SKM-1 treated with dmso at 0.1 percent for 144 hours (cell line): ENCODE measurements at regions not wholly inside any gene's neighbourhood (a gene's known extent, or its start where the extent isn't known, plus 50 kb on each side); places are given as distances from the start of the nearest gene placed in this dataset.

Experiments used
- DNase-seq: peaks from one replicate; lab custom pipeline; 2025; ENCODE audit not compliant: unreplicated experiment; lab: John Stamatoyannopoulos, UW

DNA sequence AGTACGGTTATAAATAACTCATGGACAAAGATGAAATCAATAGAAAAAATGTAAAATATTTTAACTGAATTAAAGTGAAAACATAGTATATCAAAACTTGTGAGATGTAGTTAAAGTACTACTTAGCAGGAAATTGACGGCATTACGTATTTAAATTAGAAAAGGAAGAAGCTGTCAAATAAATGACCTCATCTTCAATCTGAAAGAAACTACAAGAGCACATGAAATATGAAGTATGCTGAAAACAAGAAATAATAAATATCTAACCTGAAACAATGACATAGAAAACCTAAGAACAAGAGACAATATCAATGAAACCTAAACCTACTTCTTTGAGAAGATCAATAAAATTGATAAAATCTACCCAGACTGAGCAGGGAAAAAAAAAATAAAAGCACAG, 122.2 kb upstream of the PDE4B start:
- no peak for DNase-seq

DNA sequence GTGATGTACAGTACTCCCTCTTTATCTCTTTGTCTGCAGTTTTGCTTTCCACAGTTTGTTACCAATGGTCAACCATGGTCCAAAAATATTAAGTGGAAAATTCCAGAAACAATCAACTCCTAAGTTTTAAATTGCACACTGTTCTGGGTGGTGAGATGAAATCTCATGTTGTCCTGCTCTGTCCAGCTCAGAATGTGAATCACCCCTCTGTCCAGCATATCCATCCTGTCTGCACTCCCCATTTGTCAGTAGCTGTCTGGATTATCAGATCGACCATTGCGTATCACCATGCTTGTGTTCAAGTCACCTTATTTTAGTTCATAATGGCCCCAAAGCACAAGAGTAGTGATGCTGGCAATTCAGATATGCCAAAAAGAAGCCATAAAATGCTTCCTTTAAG, 118.2 kb upstream of the PDE4B start:
- DNase-seq: no peak

DNA sequence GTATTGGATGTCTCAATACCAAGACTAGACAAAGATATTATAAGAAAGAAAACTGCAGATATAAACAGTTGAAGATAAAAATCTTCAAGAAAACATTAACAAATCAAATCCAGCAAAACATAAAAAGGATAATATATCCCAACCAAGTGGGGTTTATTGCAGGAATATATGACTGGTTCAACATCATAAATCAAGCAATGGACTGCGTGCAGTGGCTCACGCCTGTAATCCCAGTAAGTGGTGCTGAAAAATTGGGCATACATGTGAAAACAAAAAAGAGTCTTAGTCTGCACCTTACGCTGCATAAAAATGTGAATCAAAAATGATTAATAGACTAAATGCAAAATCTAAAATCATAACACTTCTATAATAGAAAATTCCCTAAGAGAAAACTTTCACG, 112.9 kb upstream of the PDE4B start:
- no peak for DNase-seq

DNA sequence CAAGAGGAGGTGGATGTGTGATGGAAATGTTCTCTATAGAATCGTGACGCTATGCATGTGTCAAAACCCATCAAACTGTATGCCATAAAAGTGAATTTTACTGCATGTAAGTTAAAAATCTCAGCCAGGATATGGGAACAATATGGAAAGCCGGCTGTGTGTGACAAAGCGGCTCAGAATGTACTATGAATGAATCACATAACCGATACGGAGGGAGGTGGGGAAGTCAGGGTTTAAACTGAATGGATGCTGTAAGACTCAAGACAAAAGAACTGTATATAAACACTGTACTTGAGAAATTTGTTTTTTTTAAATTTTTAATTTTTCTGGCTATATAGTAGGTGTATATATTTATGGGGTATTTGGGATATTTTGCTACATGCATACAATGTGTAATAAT, 111.6 kb upstream of the PDE4B start:
- DNase-seq: no peak

DNA sequence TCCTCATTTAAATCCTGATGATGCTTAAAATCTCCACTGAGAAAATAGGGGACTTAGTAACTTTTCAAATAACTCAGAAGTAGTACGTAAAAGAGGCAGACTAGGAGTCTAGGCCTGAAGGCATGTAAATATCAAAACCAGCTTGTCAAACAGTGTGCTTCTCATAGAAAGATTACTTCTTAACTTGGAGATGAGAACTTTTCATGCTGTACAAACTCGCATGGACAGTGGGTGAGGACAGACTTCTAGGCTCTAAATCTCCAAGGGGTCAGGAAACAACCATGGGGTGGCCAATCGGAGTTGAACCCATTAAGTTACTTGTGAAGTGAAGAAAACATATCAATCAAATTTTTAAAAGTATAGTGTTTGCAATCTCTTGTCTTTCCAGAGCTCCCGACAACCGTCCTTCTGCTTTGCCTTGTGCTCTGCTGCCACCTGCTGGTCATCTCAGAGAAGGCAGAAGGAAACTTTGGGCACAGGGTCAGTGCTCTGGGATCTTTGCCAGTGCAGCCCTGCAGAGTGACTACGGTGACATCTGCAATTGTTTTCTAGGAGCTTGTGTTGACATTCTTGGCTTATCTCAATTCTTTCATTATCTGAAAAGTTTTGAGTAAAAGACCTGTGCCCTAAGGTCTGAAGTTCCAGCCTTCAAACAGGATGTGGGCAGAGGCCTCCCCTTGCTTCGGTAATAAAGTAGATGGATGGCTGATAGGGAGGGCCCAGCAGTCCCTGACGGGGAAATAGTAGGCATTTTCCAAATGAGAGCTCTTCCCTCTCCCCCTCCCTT, 105.1 kb upstream of the PDE4B start:
- DNase-seq: peak; percentile 72

DNA sequence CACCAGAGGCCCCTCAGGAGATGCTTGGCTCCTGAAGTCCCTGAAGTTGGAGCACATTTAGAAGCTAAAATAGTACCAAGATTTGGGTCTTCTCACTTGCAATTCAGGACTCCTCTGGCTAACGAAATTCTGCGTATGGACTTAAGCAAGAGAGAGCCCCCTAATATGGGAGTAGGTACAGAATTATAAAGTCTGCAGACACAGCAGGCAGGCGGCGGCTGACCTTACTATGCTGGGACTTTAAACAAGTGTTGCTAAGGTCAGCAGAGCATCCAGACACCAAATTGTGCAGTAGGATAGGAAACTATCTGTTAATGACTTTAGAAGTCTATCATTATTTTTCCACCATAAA, 104.5 kb upstream of the PDE4B start:
- no peak for DNase-seq

DNA sequence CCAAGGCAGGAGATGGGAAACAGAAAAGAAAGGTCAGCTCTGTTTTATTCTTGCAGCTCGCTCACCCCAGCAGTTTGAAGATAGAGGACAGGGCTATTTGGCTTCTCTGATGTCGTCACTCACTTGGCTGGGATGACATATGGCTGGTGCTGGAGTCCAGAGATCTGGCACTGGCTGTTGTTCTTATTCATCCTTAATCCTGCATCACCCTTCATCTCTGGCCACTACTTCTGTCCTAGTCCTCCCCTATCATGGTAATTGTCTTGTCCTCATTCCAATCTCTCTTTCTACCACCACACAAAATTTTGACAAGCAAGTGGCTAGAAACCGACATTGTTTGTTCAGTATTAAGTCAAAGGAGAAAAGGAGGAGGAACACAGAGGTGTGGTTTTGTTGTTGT, 103.8 kb upstream of the PDE4B start:
- no peak for DNase-seq

DNA sequence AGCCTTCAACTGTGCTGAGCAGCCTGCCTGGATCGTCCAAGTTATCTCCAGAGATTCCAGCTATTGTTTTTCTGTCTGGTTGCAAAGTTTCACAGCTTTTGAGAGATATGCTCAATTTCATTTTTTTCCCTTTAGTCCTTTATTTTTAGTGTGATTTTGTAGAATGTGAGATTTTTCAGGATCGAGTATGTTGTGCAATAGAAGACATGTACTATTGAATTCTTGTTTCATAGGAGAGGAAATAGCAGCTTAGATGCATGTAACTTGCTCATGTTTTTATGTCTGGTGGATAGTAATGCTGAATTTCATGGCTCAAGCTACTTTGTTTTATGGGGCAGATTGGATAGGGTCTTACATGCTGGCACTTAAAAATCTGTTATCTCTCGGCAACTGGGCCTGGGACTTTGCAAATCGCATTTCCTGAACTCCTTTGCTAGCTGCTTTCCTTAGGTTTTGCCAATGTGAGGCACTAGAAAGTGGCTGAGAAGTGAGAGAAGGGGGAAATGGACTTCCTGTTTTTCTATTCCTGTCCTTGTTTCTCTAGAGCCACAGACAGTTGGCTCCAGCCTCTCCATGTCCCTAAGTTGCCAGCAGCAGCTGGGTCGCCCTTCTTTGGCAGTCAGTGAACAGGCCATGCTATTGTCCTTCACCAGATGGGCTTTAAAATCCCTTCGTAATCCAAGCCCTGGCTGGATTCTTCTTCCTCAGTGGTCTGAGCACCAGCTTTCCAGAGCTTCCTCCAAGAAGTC, 101.4 kb upstream of the PDE4B start:
- peak; percentile 38 for DNase-seq

DNA sequence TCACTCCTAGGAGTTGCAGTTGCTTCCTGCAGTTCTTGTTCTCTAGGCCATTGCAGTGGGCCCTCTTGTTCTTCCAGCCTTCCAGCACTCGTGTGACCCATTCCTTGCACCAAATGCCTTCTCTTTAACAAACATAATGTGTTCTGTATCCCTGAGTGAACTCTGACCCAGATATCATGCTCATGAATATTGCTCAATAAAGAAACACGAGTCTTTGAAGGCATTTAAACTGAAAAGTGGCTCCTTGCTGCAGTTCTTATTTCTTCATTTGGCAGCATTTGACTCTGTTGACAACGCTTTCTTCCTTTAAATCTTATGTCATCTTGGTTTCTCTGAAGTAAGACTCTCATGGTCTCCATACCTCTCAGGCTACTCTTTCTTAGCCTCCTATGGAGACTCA, 100.7 kb upstream of the PDE4B start:
- no peak for DNase-seq

DNA sequence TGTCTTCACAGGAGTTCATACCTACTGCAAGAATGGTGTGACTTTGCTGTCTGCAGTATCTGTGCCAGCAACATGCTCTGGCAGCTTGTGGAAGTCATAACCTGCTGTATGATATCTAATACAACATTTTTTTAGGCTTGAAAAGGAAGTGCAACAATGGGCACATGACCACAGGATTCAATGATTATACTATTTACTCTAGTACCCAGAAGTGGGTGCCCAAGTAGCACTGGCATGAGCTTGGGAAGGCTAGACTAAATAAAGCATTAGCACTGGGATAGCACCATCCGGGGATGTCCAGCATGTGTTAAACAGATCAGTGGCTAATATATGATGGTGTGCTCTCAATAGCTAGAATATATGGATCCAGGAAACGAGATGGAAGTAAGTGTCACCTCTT, 98.6 kb upstream of the PDE4B start:
- no peak for DNase-seq

DNA sequence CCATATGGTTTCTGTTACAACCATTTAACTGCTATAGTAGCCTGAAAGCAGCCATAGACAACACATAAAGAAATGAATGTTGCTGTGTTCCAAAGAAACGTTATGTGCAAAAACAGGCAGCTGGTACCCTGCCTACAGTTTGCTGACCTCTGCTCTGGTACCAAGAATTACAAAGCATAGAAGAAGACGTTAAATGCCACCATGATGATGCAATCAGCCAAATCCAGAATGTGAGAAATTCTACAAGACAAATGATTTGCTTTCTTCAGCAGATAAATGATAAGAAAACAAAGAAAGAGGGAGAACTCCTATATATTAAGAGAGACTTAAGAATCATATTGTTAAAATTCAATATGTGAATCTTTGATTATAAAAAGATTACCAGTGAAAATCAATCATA, 97.8 kb upstream of the PDE4B start:
- no peak for DNase-seq

DNA sequence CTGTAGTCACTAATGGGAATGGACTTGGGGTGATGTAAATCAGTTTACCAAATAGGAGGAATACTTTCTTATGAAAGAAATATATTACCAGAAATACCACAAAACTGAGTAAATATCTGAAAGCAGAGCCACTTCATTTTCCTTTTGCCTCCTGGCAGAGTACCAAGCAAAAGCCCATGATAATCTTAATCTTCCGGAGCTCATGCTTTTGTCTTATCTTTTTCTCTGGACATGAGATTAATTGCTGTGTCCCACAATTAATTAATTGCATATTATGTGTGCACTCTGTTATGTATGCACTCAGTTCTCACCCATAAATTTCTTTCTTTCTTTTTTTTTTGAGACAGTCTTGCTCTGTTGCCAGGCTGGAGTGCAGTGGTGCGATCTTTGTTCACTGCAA, 94.1 kb upstream of the PDE4B start:
- DNase-seq: no peak

DNA sequence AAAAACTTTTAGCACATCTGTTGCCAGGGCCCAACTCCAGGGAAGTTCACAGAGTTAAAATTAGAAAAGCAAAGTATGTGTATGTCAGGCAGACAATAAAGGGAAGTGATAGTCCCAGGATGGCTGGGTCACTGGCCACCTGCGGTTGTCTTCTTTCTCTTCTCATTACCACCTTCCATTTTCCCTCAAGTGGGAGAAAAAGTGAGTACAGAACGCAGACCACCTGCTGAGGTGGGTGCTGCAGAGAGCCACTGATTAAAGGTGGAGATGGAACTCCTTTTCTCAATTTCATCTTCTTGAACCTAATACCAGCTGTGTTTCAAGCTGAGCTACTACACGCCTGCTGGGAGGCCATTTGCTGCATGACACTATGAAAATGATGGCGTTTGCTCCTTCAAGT, 88.8 kb upstream of the PDE4B start:
- DNase-seq: no peak

DNA sequence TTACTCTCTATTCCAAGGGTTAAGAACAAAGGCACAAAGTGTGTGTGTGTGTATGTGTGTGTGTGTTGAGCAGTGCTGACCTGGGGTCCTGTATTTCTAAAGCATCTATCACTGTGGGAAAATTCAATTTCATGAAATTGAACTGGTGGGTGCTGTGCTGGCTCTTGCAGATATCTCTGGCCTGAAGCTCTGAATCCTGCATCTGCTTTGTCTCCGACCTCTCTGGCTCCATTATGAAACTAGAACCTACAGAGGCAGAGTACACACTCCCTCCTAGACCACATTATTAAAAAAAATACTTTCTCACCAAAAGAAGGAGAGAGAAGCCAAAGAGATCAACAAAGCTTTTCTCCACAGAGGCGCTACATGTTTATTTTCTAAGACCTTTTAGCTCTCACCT, 88.4 kb upstream of the PDE4B start:
- no peak for DNase-seq

DNA sequence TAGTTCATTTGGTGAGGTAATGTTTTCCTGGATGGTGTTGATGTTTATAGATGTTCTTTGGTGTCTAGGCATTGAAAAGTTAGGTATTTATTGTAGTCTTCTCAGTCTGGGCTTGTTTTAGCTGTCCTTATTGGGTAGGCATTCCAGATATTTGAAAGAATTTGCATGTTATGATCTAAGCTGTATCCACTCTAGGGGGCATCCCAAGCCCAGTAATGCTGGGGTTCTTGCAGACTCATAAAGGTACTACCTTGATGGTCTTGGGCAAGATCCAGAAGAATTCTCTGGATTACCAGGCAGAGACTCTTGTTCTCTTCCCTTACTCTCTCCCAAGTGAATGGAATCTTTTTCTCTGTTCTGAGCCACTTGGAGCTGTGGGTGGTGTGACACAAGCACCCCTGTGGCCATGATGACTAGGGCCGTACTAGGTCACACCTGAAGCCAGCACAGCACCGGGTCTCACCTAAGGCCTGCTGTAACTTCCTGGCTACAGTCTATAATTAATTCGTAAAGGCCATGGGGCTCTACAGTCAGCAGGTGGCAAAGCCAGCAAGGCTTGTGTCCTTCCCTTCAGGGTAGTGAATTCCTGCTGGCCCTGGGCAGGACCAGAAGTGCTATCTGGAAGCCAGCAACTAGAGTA, 74.8 kb upstream of the PDE4B start:
- no peak for DNase-seq

DNA sequence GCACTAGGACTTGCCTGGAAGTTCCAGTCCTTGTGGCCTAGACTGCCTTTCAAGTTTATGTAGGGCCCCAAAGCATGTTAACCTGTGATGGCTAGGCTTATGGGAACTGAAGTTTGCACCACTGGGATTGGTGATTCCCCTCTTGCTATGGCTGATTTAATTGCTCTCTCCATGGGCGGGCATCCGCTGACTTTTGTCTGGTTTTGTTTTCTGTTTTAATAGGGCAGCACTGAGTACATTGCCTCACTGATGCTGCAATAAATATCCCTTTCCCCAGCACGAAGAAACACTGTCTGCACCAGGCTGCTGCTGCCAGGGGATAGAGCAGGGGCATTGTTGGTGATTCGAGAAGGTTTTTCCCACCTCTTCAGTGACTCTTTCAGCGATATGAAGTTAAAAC, 73.3 kb upstream of the PDE4B start:
- no peak for DNase-seq

DNA sequence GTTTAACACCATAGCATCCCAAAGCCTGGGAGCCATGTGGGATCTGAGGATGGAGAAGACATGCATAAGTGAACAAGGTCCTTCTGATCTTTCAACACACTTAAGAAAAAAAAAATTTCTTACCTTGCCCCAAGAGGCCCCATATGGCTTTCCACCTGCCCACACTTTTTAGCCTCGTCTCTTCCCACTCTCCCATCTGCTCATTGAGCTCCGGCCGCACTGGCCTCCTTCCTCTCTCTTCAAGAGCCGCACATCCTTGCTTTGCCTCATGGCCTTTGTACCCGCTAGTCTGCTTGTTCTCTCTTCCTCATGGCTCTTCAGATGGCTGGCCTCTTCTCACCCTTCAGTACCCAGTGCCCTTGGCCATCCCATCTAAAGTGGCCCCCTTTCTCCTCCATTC, 70.2 kb upstream of the PDE4B start:
- no peak for DNase-seq

DNA sequence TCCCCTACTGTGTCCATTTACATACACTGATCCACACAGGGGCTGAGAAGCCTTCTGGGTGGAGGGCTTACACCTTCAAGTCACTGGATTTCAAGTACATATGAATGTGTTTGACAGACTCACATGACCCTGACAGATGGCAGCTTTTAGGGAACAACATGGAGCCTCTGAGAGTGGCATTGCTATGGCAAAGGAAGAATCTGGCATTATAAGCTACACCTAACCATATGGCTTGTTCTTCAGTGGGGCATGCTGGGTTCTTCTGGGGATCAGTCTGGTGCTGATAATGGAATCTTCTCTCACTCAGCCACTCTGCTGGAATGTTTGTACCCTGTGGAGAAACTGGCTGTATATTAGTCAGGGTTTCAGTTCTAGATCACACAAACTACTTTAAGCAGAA, 68.5 kb upstream of the PDE4B start:
- DNase-seq: no peak

DNA sequence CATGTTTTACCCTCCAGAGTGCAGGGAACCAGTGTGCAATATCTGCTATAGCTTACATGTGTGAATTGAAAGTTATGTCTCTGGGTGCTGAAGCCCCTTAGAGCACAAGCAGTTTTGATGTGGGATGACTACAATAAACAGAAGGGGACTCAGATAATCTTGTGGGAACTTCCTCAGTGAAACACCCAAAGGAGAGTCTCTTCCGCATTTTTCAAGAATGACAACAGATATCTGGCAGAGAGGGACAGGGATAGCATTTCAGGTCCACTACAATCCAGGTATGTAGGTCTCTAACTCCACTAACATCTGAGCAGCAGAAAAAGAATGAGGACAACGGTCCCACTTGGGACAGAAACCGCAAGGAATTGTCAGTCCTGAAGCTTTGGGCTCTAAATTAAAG, 67.6 kb upstream of the PDE4B start:
- DNase-seq: no peak

DNA sequence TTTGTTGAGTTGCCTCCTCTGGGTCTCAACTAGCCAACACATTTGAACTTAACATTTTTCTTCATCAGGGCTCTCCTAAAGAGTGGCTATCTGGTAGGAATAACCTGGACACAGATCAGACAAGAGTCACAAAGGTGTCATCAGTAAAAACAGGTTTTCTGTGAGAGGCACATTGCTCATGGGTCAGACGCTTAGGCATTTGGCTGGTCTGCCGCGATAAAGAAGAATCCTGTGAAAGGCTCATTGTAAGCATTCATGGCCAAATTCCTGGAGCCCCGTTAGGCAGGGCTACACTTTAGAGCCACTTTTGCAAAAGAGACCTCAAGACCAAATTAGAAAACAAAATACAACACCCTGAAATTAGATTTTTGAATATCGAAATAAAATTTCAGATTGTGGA, 64.2 kb upstream of the PDE4B start:
- no peak for DNase-seq

DNA sequence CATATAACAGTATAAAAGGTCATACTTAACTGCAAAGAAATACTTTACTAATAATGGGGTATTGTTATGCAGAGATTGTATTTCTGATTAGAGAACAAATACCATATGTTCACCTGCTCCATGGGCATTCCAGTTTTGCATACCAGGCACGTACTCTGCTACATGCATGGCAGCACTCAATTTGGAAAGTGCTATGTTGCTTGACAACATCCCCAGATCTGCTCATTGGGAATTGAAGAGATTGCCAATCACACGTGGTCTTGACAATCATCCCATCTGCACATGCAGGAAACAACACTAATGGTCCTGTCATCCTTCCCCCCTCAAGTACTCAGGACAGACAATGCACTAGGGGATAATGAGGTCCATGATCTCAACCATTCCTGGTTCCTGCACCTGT, 63.4 kb upstream of the PDE4B start:
- DNase-seq: no peak

DNA sequence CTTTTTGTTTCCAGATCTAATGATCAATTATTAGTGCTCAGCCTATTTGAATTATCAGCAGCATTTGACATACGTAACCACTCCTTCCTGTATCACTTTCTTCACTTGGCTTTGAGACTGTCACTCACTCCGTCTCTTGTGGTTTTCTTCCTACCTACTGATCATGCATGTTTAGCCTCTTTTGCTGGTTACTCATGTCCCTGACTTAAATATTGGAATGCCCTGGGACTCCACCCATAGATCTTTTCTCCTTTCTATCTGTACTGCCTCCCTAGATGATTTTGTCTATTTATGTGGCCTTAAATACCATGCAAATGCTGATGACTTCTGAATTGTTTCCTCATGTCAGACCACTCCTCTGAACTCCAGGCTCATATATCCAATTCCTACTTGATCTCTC, 57.7 kb upstream of the PDE4B start:
- no peak for DNase-seq
